HL-60 (cell line): ENCODE measurements at regions not wholly inside any gene's neighbourhood (a gene's known extent, or its start where the extent isn't known, plus 50 kb on each side); places are given as distances from the start of the nearest gene placed in this dataset.

Source experiments
- CTCF ChIP-seq: IDR thresholded peaks from one replicate; pipeline ENCODE4 v1.5.1; 2011; ENCODE audit warnings: low read length, control low read depth, inconsistent platforms; ENCODE audit not compliant: insufficient read depth
- GABPA ChIP-seq: IDR thresholded peaks from 2 replicates; pipeline ENCODE4 v1.6.1; 2012; ENCODE audit warnings: low read depth

GRCh38 chrX:18034504-18034903, 173.4 kb upstream of the RAI2 start:
- no peak for TF ChIP-seq CTCF
- TF ChIP-seq GABPA = no peak
